ENCODE measurements at regions not wholly inside any gene's neighbourhood (a gene's known extent, or its start where the extent isn't known, plus 50 kb on each side); places are given as distances from the start of the nearest gene placed in this dataset.

GRCh38 chr2:58914733-58915505, 673.8 kb upstream of the FANCL start:
- no peak overlapping the region for H3K4me3 ChIP-seq (ENCODE audit: low read length in 2 of 2)
- Mint-ChIP-seq H3K27me3 (peaks cover 0 to 1% of the 10 kb centered on the region in 2 donors), H3K4me3 (no peak overlapping the region), H3K36me3 (no peaks in the 10 kb centered on the region), H3K4me1 (no peaks in the 10 kb centered on the region), H3K9me3 (peaks cover 0 to 4% (median 0%) of the 10 kb centered on the region in 8 donors), H3K27ac (no peak overlapping the region)
- no peaks in the 10 kb centered on the region for H3K27me3 ChIP-seq (ENCODE audit: insufficient read depth, low read length)
- H3K36me3 ChIP-seq (ENCODE audit: insufficient read depth, low read length) = no peaks in the 10 kb centered on the region
- no peaks in the 10 kb centered on the region for H3K4me1 ChIP-seq (ENCODE audit: insufficient read depth, low read length)
- no peaks in the 10 kb centered on the region for H3K9me3 ChIP-seq (ENCODE audit: control insufficient read depth in 1 of 2, low read length in 2 of 2)
- ChIA-PET POLR2A (ENCODE audit: partially characterized antibody) (no interaction called here), CTCF (ENCODE audit: partially characterized antibody) (no interaction called here)
- no peak for DNase-seq
- no peak overlapping the region for H3K27ac ChIP-seq (ENCODE audit: low read depth, low read length)
- intact Hi-C loops (cut with micrococcal nuclease) = no loop called here

- no peaks in the 10 kb centered on the region for H3K4me1 Mint-ChIP-seq
- no peaks in the 10 kb centered on the region for H3K9me3 ChIP-seq (ENCODE audit: control insufficient read depth in 1 of 2, low read length in 2 of 2)
- CTCF ChIA-PET (ENCODE audit: partially characterized antibody) = no interaction called here
- no peak overlapping the region for H3K4me3 ChIP-seq (ENCODE audit: low read length in 2 of 2)
- no peaks in the 10 kb centered on the region for H3K27me3 ChIP-seq (ENCODE audit: insufficient read depth, low read length)
- peaks cover 0 to under 1% (median 0%) of the 10 kb centered on the region in 8 donors for H3K9me3 Mint-ChIP-seq
- intact Hi-C loops (cut with micrococcal nuclease) = no loop called here
- H3K36me3 Mint-ChIP-seq = no peaks in the 10 kb centered on the region
- POLR2A ChIA-PET (ENCODE audit: partially characterized antibody) = no interaction called here
- H3K36me3 ChIP-seq (ENCODE audit: insufficient read depth, low read length) = no peaks in the 10 kb centered on the region
- H3K4me3 Mint-ChIP-seq = no peak overlapping the region
- no peak overlapping the region for H3K27ac ChIP-seq (ENCODE audit: low read depth, low read length)
- no peaks in the 10 kb centered on the region for H3K4me1 ChIP-seq (ENCODE audit: insufficient read depth, low read length)
- DNase-seq = no peak
- H3K27ac Mint-ChIP-seq = no peak overlapping the region
- no peaks in the 10 kb centered on the region for H3K27me3 Mint-ChIP-seq
Observed at GRCh38 chr2:58913082-58913726, 672.1 kb upstream of the FANCL start.

GRCh38 chr2:58911877-58912276, 670.8 kb upstream of the FANCL start:
- no peaks in the 10 kb centered on the region for H3K27me3 ChIP-seq (ENCODE audit: insufficient read depth, low read length)
- no peak overlapping the region for H3K4me3 Mint-ChIP-seq
- no peaks in the 10 kb centered on the region for H3K4me1 ChIP-seq (ENCODE audit: insufficient read depth, low read length)
- intact Hi-C loops (cut with micrococcal nuclease) = no loop called here
- no peaks in the 10 kb centered on the region for H3K9me3 ChIP-seq (ENCODE audit: control insufficient read depth in 1 of 2, low read length in 2 of 2)
- H3K4me3 ChIP-seq (ENCODE audit: low read length in 2 of 2) = no peak overlapping the region
- no peaks in the 10 kb centered on the region for H3K9me3 Mint-ChIP-seq
- no peak overlapping the region for H3K27ac ChIP-seq (ENCODE audit: low read depth, low read length)
- no peaks in the 10 kb centered on the region for H3K36me3 ChIP-seq (ENCODE audit: insufficient read depth, low read length)
- no peaks in the 10 kb centered on the region for H3K36me3 Mint-ChIP-seq
- no peaks in the 10 kb centered on the region for H3K27me3 Mint-ChIP-seq
- H3K27ac Mint-ChIP-seq = no peak overlapping the region
- ChIA-PET CTCF (ENCODE audit: partially characterized antibody) (no interaction called here), POLR2A (ENCODE audit: partially characterized antibody) (no interaction called here)
- no peak for DNase-seq
- H3K4me1 Mint-ChIP-seq = no peaks in the 10 kb centered on the region

GRCh38 chr2:58908501-58909154, 667.5 kb upstream of the FANCL start:
- Histone ChIP-seq H3K27ac (ENCODE audit: low read depth, low read length) (no peak overlapping the region), H3K9me3 (ENCODE audit: control insufficient read depth in 1 of 2, low read length in 2 of 2) (no peaks in the 10 kb centered on the region), H3K27me3 (ENCODE audit: insufficient read depth, low read length) (no peaks in the 10 kb centered on the region), H3K36me3 (ENCODE audit: insufficient read depth, low read length) (no peaks in the 10 kb centered on the region), H3K4me3 (ENCODE audit: low read length in 2 of 2) (no peak overlapping the region), H3K4me1 (ENCODE audit: insufficient read depth, low read length) (no peaks in the 10 kb centered on the region)
- no peaks in the 10 kb centered on the region for H3K27me3 Mint-ChIP-seq
- no peak overlapping the region for H3K27ac Mint-ChIP-seq
- H3K4me3 Mint-ChIP-seq = no peak overlapping the region
- CTCF ChIA-PET (ENCODE audit: partially characterized antibody) = interaction anchor here (0.6 kb wide), 1 partner anchor 1005 kb away, joined by 3 read pairs; no protein-coding TSS in a partner anchor
- intact Hi-C loops (cut with micrococcal nuclease) = no loop called here
- no peaks in the 10 kb centered on the region for H3K36me3 Mint-ChIP-seq
- H3K4me1 Mint-ChIP-seq = no peaks in the 10 kb centered on the region
- no peak for DNase-seq
- H3K9me3 Mint-ChIP-seq = peaks cover 0 to 2% (median 0%) of the 10 kb centered on the region in 8 donors
- POLR2A ChIA-PET (ENCODE audit: partially characterized antibody) = no interaction called here

- no peak overlapping the region for H3K27ac ChIP-seq (ENCODE audit: low read depth, low read length)
- DNase-seq = no peak
- intact Hi-C loops (cut with micrococcal nuclease) = no loop called here
- no peaks in the 10 kb centered on the region for H3K36me3 ChIP-seq (ENCODE audit: insufficient read depth, low read length)
- H3K9me3 Mint-ChIP-seq = peaks cover 0 to 2% (median 0%) of the 10 kb centered on the region in 8 donors
- H3K4me3 ChIP-seq (ENCODE audit: low read length in 2 of 2) = no peak overlapping the region
- H3K27me3 Mint-ChIP-seq = no peaks in the 10 kb centered on the region
- H3K4me3 Mint-ChIP-seq = no peak overlapping the region
- H3K27ac Mint-ChIP-seq = no peak overlapping the region
- ChIA-PET CTCF (ENCODE audit: partially characterized antibody) (interaction anchor here (0.9 kb wide), 1 partner anchor 9 kb away, joined by 3 read pairs; no protein-coding TSS in a partner anchor), POLR2A (ENCODE audit: partially characterized antibody) (no interaction called here)
- no peaks in the 10 kb centered on the region for H3K27me3 ChIP-seq (ENCODE audit: insufficient read depth, low read length)
- no peaks in the 10 kb centered on the region for H3K4me1 ChIP-seq (ENCODE audit: insufficient read depth, low read length)
- H3K4me1 Mint-ChIP-seq = no peaks in the 10 kb centered on the region
- H3K36me3 Mint-ChIP-seq = no peaks in the 10 kb centered on the region
- no peaks in the 10 kb centered on the region for H3K9me3 ChIP-seq (ENCODE audit: control insufficient read depth in 1 of 2, low read length in 2 of 2)
Observed at GRCh38 chr2:58907644-58908043, 666.5 kb upstream of the FANCL start.

- Mint-ChIP-seq H3K4me1 (no peaks in the 10 kb centered on the region), H3K9me3 (peaks cover 0 to 2% (median 0%) of the 10 kb centered on the region in 8 donors), H3K36me3 (no peaks in the 10 kb centered on the region), H3K4me3 (no peak overlapping the region), H3K27me3 (no peaks in the 10 kb centered on the region), H3K27ac (no peak overlapping the region)
- no peak for DNase-seq
- CTCF ChIA-PET (ENCODE audit: partially characterized antibody) = no interaction called here
- no peaks in the 10 kb centered on the region for H3K4me1 ChIP-seq (ENCODE audit: insufficient read depth, low read length)
- POLR2A ChIA-PET (ENCODE audit: partially characterized antibody) = no interaction called here
- H3K36me3 ChIP-seq (ENCODE audit: insufficient read depth, low read length) = no peaks in the 10 kb centered on the region
- intact Hi-C loops (cut with micrococcal nuclease) = no loop called here
- no peak overlapping the region for H3K4me3 ChIP-seq (ENCODE audit: low read length in 2 of 2)
- no peaks in the 10 kb centered on the region for H3K9me3 ChIP-seq (ENCODE audit: control insufficient read depth in 1 of 2, low read length in 2 of 2)
- no peaks in the 10 kb centered on the region for H3K27me3 ChIP-seq (ENCODE audit: insufficient read depth, low read length)
- H3K27ac ChIP-seq (ENCODE audit: low read depth, low read length) = no peak overlapping the region
Observed at GRCh38 chr2:58906081-58906645, 665.0 kb upstream of the FANCL start.

GRCh38 chr2:58904095-58904494, 663.0 kb upstream of the FANCL start:
- H3K4me1 ChIP-seq (ENCODE audit: insufficient read depth, low read length) = no peaks in the 10 kb centered on the region
- POLR2A ChIA-PET (ENCODE audit: partially characterized antibody) = no interaction called here
- Mint-ChIP-seq H3K9me3 (peaks cover 0 to 5% (median 0%) of the 10 kb centered on the region in 8 donors), H3K4me1 (no peaks in the 10 kb centered on the region), H3K27me3 (peaks cover 0 to 3% of the 10 kb centered on the region in 2 donors), H3K36me3 (no peaks in the 10 kb centered on the region), H3K27ac (no peak overlapping the region), H3K4me3 (no peak overlapping the region)
- DNase-seq = no peak
- H3K4me3 ChIP-seq (ENCODE audit: low read length in 2 of 2) = no peak overlapping the region
- H3K27ac ChIP-seq (ENCODE audit: low read depth, low read length) = no peak overlapping the region
- H3K27me3 ChIP-seq (ENCODE audit: insufficient read depth, low read length) = no peaks in the 10 kb centered on the region
- CTCF ChIA-PET (ENCODE audit: partially characterized antibody) = no interaction called here
- intact Hi-C loops (cut with micrococcal nuclease) = no loop called here
- H3K9me3 ChIP-seq (ENCODE audit: control insufficient read depth in 1 of 2, low read length in 2 of 2) = no peaks in the 10 kb centered on the region
- no peaks in the 10 kb centered on the region for H3K36me3 ChIP-seq (ENCODE audit: insufficient read depth, low read length)
